ENCODE measurements at regions not wholly inside any gene's neighbourhood (a gene's known extent, or its start where the extent isn't known, plus 50 kb on each side); places are given as distances from the start of the nearest gene placed in this dataset.

- TF ChIP-seq, protein P1, sequence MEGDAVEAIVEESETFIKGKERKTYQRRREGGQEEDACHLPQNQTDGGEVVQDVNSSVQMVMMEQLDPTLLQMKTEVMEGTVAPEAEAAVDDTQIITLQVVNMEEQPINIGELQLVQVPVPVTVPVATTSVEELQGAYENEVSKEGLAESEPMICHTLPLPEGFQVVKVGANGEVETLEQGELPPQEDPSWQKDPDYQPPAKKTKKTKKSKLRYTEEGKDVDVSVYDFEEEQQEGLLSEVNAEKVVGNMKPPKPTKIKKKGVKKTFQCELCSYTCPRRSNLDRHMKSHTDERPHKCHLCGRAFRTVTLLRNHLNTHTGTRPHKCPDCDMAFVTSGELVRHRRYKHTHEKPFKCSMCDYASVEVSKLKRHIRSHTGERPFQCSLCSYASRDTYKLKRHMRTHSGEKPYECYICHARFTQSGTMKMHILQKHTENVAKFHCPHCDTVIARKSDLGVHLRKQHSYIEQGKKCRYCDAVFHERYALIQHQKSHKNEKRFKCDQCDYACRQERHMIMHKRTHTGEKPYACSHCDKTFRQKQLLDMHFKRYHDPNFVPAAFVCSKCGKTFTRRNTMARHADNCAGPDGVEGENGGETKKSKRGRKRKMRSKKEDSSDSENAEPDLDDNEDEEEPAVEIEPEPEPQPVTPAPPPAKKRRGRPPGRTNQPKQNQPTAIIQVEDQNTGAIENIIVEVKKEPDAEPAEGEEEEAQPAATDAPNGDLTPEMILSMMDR (conservative IDR thresholded peaks at IDR 0.05; ENCODE audit: low read depth, low read length), result no peak
- TF ChIP-seq EZH2 (IDR thresholded peaks at IDR 0.05; ENCODE audit: borderline replicate concordance, low read depth, low read length, poor library complexity, severe bottlenecking), result no peak
Observed at GRCh38 chr2:11004199-11004598, 92.5 kb downstream of the KCNF1 start.
